DMS79 (cell line): ENCODE measurements at regions not wholly inside any gene's neighbourhood (a gene's known extent, or its start where the extent isn't known, plus 50 kb on each side); places are given as distances from the start of the nearest gene placed in this dataset.
"Not testable (repeated sequence)": the region's sequence is repeated elsewhere in the genome, so short reads cannot be mapped to it uniquely, and the experiment has no call there.

Experiments
- DNase-seq: peaks from one replicate; lab custom pipeline; 2025; lab: John Stamatoyannopoulos, UW

DNA sequence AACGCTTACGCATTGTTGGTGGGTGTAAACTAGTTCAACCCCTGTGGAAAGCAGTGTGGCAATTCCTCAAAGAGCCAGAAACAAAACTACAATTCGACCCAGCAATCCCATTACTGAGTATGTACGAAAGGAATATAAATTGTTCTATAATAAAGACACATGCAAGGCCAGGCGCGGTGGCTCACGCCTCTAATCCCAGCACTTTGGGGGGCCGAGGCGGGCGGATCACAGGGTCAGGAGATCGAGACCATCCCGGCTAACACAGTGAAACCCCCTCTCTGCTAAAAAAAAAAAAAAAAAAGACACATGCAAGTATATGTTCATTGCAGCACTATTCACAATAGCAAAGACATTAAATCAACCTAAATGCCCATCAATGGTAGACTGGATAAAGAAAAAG is 217.6 kb upstream of the ISL1 start:
- DNase-seq: not testable (repeated sequence)

DNA sequence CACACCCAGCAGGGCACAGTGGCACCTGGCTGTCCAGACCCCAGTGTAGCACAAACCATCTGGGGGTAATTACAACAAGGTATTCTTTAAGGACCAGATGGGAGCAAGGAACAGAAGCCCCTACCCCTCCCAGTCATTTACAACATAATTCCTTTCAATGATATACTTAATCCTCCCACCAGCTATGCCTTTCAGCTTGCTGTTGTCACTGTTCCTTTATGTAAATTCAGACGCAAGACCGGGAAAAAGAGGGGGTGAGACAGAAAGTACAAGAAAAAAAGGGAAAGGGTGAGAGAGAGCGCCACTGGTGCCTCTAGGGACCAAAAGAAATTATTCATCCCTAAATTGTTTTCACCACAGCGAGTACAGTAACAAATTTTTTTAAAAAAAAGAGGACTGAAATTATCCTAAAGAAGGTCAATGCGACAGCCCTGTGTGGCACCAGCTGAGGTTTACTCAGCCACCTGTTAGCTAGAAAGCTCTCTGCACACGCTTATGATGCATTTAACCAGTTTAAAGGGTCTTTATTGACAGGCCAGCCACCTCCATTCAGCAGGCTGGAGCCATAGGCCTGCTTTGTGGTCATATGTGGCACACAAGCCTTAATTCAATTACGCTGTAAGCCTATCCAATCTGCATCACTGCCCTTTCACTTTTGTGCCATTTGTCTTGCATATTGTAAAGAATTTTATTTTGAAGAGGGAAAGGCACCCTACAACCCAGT is 210.2 kb upstream of the ISL1 start:
- no peak for DNase-seq

DNA sequence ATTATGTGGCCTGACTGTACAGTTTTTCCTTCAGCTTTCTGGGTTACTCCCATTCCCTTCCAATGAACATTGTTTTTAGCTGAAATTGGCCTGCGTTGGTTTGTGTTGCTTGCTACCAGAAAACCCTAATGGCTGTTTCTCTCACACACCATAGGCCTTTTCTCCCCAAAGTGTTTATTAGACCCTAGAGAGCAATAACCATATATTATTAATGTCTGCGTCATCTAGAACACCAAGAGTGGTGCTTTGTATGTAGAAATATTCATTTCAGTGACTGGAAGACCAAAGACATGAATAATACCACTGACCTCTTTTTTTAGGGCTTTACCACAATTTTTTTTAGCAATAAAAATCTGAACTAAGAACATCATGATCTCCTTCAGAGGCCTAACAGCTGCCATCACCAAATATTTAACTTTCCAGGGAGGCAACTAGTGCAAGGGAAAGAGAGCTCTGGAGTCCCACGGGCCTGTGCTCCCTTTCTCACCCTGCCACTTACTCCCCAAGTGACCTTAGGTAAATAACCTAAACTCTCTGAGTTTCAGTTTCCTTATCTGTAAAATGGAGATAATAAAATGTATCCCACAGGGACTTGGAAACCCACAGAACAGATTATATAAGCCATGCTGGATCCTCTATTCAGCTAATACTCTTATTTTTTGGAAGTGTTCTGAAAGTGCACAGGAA is 201.9 kb upstream of the ISL1 start:
- no peak for DNase-seq

- no peak for DNase-seq
These were observed 197.4 kb upstream of the ISL1 start for GRCh38 chr5:51185850-51186329.

DNA sequence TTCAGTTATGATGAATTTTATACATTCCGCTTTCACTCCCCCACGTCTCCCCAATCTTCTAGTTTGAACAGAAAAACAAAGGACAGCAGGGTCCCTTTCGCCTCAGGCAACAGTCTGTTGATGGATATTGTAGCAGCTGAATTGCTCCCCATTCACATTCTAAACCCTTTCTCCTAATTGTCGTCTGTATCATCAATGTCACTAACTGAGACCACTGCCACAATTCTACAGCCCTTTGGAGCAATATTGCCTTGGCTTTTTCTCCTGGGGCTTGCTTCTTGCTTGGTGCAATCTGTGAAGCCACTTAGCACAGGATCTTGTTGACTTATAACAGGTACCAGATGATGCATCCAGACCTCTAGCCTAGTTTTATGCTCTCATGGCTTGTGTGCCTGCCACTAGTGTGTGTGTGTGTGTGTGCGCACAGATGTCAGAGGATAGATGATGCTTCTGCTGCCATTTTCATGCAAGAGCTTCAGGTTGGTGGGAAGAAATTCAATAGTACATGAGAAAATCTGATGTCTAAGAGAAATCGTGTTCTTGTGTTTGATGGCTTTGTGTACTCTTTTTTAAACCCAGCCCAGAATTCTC is 195.2 kb upstream of the ISL1 start:
- DNase-seq: no peak

- DNase-seq: no peak
These were observed 188.6 kb upstream of the ISL1 start for GRCh38 chr5:51194671-51195070.

DNA sequence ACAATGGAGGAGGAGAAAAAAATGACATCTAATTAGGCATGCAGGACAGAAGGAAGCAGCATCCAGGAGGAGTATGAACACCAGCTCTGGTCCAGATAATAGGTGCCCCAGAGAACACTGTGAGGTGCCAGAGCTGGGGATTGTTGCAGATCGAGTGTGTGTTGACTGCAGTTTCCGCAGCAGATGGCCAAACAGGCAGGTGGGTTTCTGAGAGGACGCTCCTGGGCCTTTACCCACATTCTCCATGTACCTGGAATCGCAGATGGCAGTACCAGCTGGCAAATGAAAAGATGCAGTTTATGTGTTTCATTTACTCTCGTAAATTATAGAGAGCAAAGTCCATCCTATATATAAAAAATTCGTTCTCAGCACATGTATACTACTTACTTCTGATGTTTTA is 182.2 kb upstream of the ISL1 start:
- DNase-seq: no peak

DNA sequence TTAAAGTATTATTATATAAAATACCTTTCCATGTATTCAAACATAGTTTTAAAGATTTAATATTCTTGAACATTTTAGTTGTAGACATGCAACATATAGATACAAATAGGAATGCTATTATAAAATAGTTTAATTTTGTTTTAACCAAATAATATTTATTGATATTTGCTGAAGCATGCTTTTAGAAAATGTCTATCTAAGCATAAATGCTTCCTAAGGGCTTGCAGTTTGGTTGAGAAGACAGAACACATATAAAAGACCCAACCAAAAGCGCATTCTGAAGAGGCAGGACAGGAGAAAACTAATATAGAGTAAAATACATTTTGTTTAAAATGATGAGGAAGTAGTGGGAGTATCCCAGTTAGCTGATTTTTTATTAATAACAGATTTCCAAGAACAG is 181.5 kb upstream of the ISL1 start:
- DNase-seq: no peak

- no peak for DNase-seq
These were observed 181.1 kb upstream of the ISL1 start for GRCh38 chr5:51202161-51202560.

DNA sequence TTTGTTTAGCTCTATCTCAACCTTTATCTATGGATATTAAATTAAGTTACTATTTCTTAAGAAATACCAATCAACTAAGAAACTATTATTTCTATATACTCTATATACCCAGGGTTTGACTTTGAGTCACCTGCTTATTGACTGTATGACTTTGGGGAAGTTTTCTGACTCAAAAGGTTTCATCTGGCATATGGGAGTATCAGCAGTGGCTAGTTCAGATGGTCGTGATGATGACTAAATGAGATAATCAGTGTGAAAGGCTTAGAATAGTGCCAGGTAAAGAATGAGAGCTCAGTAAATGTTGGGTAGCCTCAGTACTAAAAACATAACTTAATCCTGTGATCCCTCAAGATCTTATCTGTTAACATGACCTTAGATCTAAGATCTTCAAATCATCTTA is 179.7 kb upstream of the ISL1 start:
- no peak for DNase-seq

- DNase-seq: no peak
These were observed 175.0 kb upstream of the ISL1 start for GRCh38 chr5:51208296-51208695.

- no peak for DNase-seq
These were observed 168.5 kb upstream of the ISL1 start for GRCh38 chr5:51214746-51215145.

- peak; percentile 53 for DNase-seq
These were observed 157.2 kb upstream of the ISL1 start for GRCh38 chr5:51225789-51226742.

DNA sequence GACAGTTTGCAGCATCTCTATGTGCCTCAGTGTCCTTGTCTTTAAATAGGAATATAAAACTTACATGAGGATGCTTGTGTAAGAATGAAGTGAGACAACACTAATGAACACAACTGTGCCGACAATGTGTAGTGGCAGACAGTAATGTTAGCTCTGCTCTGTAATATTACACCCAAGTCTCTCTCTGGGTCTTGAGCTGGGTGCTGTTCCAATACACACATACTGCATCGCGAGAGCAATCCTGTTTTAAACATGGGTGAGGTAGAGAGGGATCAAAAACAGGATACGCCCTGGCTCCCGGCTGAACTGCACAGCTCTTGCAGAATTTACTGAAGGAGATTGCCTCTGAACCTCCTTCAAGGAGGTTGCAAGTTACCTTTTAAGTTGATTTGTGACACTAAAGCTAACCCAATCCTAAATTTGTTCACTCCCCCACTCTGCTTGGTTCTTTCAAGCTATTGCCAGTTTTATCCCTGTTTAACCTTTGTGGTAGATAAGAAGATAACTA is 155.2 kb upstream of the ISL1 start:
- no peak for DNase-seq

DNA sequence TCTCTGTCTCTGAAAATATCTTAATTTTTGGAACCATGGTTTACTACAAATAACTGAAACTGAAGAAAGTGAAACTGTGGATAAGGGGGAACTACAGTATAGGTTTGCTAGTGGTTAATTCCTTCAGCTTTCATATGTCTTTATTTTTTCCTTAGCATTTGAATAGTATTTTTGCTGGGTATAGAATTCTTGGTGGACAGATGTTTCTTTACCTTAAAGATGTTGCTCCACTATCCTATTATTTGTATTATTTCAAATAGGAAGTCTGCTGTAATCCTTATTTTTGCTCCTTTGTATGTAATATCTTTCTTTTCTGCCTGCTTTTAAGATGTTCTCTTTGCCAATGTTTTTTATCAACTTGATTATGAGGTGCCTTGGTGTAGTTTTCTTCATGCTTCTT is 152.9 kb upstream of the ISL1 start:
- no peak for DNase-seq

- DNase-seq: no peak
These were observed 140.8 kb upstream of the ISL1 start for GRCh38 chr5:51242456-51242855.

DNA sequence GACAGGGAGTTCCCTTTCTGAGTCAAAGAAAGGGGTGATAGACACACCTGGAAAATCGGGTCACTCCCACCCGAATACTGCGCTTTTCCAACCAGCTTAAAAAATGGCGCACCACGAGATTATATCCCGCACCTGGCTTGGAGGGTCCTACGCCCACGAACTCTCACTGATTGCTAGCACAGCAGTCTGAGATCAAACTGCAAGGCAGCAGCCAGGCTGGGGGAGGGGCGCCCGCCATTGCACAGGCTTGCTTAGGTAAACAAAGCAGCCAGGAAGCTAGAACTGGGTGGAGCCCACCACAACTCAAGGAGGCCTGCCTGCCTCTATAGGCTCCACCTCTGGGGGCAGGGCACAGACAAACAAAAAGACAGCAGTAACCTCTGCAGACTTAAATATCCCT is 132.3 kb upstream of the ISL1 start:
- not testable (repeated sequence) for DNase-seq

- no peak for DNase-seq
These were observed 112.0 kb upstream of the ISL1 start for GRCh38 chr5:51271261-51271660.

- DNase-seq: no peak
These were observed 110.2 kb upstream of the ISL1 start for GRCh38 chr5:51273021-51273420.

- no peak for DNase-seq
These were observed 109.4 kb upstream of the ISL1 start for GRCh38 chr5:51273871-51274270.

- DNase-seq: no peak
These were observed 107.8 kb upstream of the ISL1 start for GRCh38 chr5:51275428-51275827.

DNA sequence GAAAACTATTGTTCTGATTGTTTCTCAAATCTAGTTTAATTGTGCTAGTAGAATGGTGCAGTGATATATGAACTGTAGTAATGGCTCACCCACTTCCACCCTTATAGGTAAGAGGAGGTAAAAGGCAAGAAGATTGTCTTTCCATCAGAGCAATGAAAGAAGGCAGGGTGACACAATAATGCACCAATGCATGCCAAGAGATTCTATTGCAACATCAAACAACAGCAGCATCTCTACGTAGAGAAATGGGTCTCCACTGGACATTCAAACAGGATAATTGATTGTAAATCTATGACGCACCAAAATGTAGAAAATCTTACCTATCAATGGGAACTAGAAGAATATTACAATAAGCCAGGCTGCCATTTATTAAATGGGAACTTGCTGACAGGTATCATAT is 107.0 kb upstream of the ISL1 start:
- DNase-seq: no peak
